Lower leg skin (tissue), 4 donors: ENCODE measurements at regions not wholly inside any gene's neighbourhood (a gene's known extent, or its start where the extent isn't known, plus 50 kb on each side); places are given as distances from the start of the nearest gene placed in this dataset.

Experiments used
- DNase-seq, 2 donors: peaks; one replicate each; pipeline ENCODE4 v3.0.0-alpha.2; 2019; ENCODE audit warnings: low spot score in 2 of 2
- H3K4me3 ChIP-seq: fragments of 200-600 bp; sonication (generic); 2 replicates; pipeline ENCODE4 v1.5.1; 2017; ENCODE audit warnings: mild to moderate bottlenecking, low read depth; ENCODE audit not compliant: poor library complexity, severe bottlenecking
- CTCF ChIP-seq, 3 donors: fragments of 450-650 bp; IDR thresholded peaks; one replicate each; pipeline ENCODE4 v1.5.1; 2016; ENCODE audit warnings: antibody characterized with exemption in 3 of 3, mild to moderate bottlenecking in 3 of 3, moderate library complexity in 2 of 3
- POLR2A ChIP-seq, 2 donors: fragments of 450-650 bp; IDR thresholded peaks; one replicate each; pipeline ENCODE4 v1.6.1; 2016 to 2017; ENCODE audit warnings: antibody characterized with exemption in 2 of 2, mild to moderate bottlenecking in 1 of 2, moderate library complexity in 1 of 2
- WGBS, 2 donors: methylation state at CpG; one replicate each; pipeline ENCODE4 v1.1.5; 2018; 5-methylcytosine and 5-hydroxymethylcytosine counted together
- intact Hi-C: fragments of 100-400 bp; cut with DNase I; formaldehyde crosslinking; loops from one replicate; pipeline ENCODE4 v1.15.0; 2023; ENCODE audit warnings: low total_unique reads

- H3K4me3 ChIP-seq, result no peak overlapping the region
- TF ChIP-seq POLR2A (IDR thresholded peaks at IDR 0.05) (no peak), CTCF (IDR thresholded peaks at IDR 0.05) (no peak)
- intact Hi-C loops, result no loop called here
- 62 to 63% methylated on average over 4 of the region's 4 CpGs for WGBS, 2 donors
- DNase-seq, result no peak
Observed at GRCh38 chr2:133936601-133937000, 317.3 kb upstream of the MGAT5 start.

GRCh38 chr2:133937669-133938068, 316.2 kb upstream of the MGAT5 start:
- H3K4me3 ChIP-seq, result no peak overlapping the region
- no peak for DNase-seq
- 55 to 58% methylated on average over 7 of the region's 7 CpGs for WGBS, 2 donors
- no peak for TF ChIP-seq POLR2A (IDR thresholded peaks at IDR 0.05)
- no peak for TF ChIP-seq CTCF (IDR thresholded peaks at IDR 0.05)
- intact Hi-C loops, result no loop called here

GRCh38 chr2:133940134-133940533, 313.7 kb upstream of the MGAT5 start:
- H3K4me3 ChIP-seq, result no peak overlapping the region
- intact Hi-C loops, result no loop called here
- TF ChIP-seq CTCF (IDR thresholded peaks at IDR 0.05) (no peak), POLR2A (IDR thresholded peaks at IDR 0.05) (no peak)
- no peak for DNase-seq

- 21 to 28% methylated on average over 2 of the region's 2 CpGs for WGBS, 2 donors
- TF ChIP-seq POLR2A (IDR thresholded peaks at IDR 0.05) (no peak), CTCF (IDR thresholded peaks at IDR 0.05) (no peak)
- no peak overlapping the region for H3K4me3 ChIP-seq
- intact Hi-C loops, result no loop called here
- DNase-seq, result no peak
Observed at GRCh38 chr2:133941666-133942065, 312.2 kb upstream of the MGAT5 start.

- intact Hi-C loops, result no loop called here
- H3K4me3 ChIP-seq, result no peak overlapping the region
- 78 to 81% methylated on average over 1 of the region's 1 CpG for WGBS, 2 donors
- no peak for DNase-seq
- TF ChIP-seq CTCF (IDR thresholded peaks at IDR 0.05) (no peak), POLR2A (IDR thresholded peaks at IDR 0.05) (no peak)
Observed at GRCh38 chr2:133942398-133942797, 311.5 kb upstream of the MGAT5 start.

GRCh38 chr2:133943108-133943507, 310.8 kb upstream of the MGAT5 start:
- TF ChIP-seq CTCF (IDR thresholded peaks at IDR 0.05) (no peak), POLR2A (IDR thresholded peaks at IDR 0.05) (no peak)
- DNase-seq, result no peak
- WGBS, 2 donors, result 88 to 90% methylated on average over 5 of the region's 5 CpGs
- intact Hi-C loops, result no loop called here
- no peak overlapping the region for H3K4me3 ChIP-seq
